H9 (cell line): ENCODE measurements at regions not wholly inside any gene's neighbourhood (a gene's known extent, or its start where the extent isn't known, plus 50 kb on each side); places are given as distances from the start of the nearest gene placed in this dataset.
A peak's percentile ranks its signal among the peaks of the same experiment; 100 is the strongest.

Experiments used
- DNase-seq: peaks from one replicate; pipeline ENCODE4 v3.0.0-alpha.2; 2017
- H2AFZ ChIP-seq: one replicate; pipeline ENCODE4 v1.6.1; 2013; ENCODE audit warnings: mild to moderate bottlenecking, low read length, control low read depth, moderate library complexity
- H2AK5ac ChIP-seq: 2 replicates; pipeline ENCODE4 v1.6.1; 2013; ENCODE audit warnings: low read length, control low read depth, mixed read lengths; ENCODE audit not compliant: insufficient read length
- H2BK120ac ChIP-seq: one replicate; pipeline ENCODE4 v1.6.1; 2013; ENCODE audit warnings: low read depth, mild to moderate bottlenecking, low read length, control low read depth, inconsistent platforms; ENCODE audit not compliant: poor library complexity, severe bottlenecking
- H2BK12ac ChIP-seq: 2 replicates; pipeline ENCODE4 v1.6.1; 2013; ENCODE audit warnings: low read length, control low read depth, mixed read lengths, low read depth; ENCODE audit not compliant: insufficient read length
- H2BK15ac ChIP-seq: 2 replicates; pipeline ENCODE4 v1.6.1; 2013; ENCODE audit warnings: low read depth, low read length, control low read depth
- H2BK20ac ChIP-seq: one replicate; pipeline ENCODE4 v1.6.1; 2013; ENCODE audit warnings: low read depth, mild to moderate bottlenecking, low read length, control low read depth, inconsistent platforms; ENCODE audit not compliant: poor library complexity, severe bottlenecking
- H2BK5ac ChIP-seq: 2 replicates; pipeline ENCODE4 v1.6.1; 2013; ENCODE audit warnings: low read length, control low read depth, mixed read lengths; ENCODE audit not compliant: insufficient read length
- H3K14ac ChIP-seq: 2 replicates; pipeline ENCODE4 v1.6.1; 2013; ENCODE audit warnings: low read length, control low read depth; ENCODE audit not compliant: insufficient read depth
- H3K18ac ChIP-seq: 2 replicates; pipeline ENCODE4 v1.6.1; 2013; ENCODE audit warnings: low read depth, mild to moderate bottlenecking, mixed read lengths, low read length, control low read depth; ENCODE audit not compliant: insufficient read length
- H3K23ac ChIP-seq: 2 replicates; pipeline ENCODE4 v1.6.1; 2013; ENCODE audit warnings: low read length, control low read depth, mixed read lengths, low read depth; ENCODE audit not compliant: insufficient read length
- H3K23me2 ChIP-seq: 2 replicates; pipeline ENCODE4 v1.6.1; 2013; ENCODE audit warnings: low read depth, mild to moderate bottlenecking, mixed read lengths, low read length, control low read depth; ENCODE audit not compliant: insufficient read length, poor library complexity, severe bottlenecking
- H3K27ac ChIP-seq: 2 replicates; pipeline ENCODE4 v1.5.1; 2013; ENCODE audit warnings: low read length, control low read depth, mixed read lengths, low read depth; ENCODE audit not compliant: insufficient read length
- H3K27me3 ChIP-seq: 2 replicates; pipeline ENCODE4 v1.6.1; 2013; ENCODE audit warnings: low read length, control low read depth, inconsistent platforms; ENCODE audit not compliant: insufficient read depth
- H3K4ac ChIP-seq: 2 replicates; pipeline ENCODE4 v1.6.1; 2013; ENCODE audit warnings: low read depth, mild to moderate bottlenecking, control low read depth, inconsistent platforms, low read length, moderate library complexity
- H3K4me1 ChIP-seq: 2 replicates; pipeline ENCODE4 v1.6.1; 2013; ENCODE audit warnings: low read length, control low read depth, inconsistent platforms; ENCODE audit not compliant: insufficient read depth
- H3K4me2 ChIP-seq: 2 replicates; pipeline ENCODE4 v1.6.1; 2013; ENCODE audit warnings: low read length, control low read depth, mixed read lengths; ENCODE audit not compliant: insufficient read length, insufficient read depth
- H3K56ac ChIP-seq: 2 replicates; pipeline ENCODE4 v1.6.1; 2013; ENCODE audit warnings: low read depth, mild to moderate bottlenecking, mixed read lengths, low read length, control low read depth; ENCODE audit not compliant: insufficient read length
- H3K79me1 ChIP-seq: 2 replicates; pipeline ENCODE4 v1.6.1; 2013; ENCODE audit warnings: low read depth, mild to moderate bottlenecking, moderate library complexity, low read length, control low read depth, inconsistent platforms; ENCODE audit not compliant: insufficient read depth, poor library complexity, severe bottlenecking
- H3K79me2 ChIP-seq: 2 replicates; pipeline ENCODE4 v1.6.1; 2013; ENCODE audit warnings: low read length, control low read depth, inconsistent platforms; ENCODE audit not compliant: insufficient read depth
- H3K9ac ChIP-seq: 2 replicates; pipeline ENCODE4 v1.6.1; 2013; ENCODE audit warnings: low read length, control low read depth, mixed read lengths; ENCODE audit not compliant: insufficient read length; ENCODE audit errors: extremely low read depth
- H3K9me3 ChIP-seq: one replicate; pipeline ENCODE4 v1.6.1; 2013; ENCODE audit warnings: low read depth, low read length, inconsistent platforms; ENCODE audit not compliant: control insufficient read depth
- H3T11ph ChIP-seq: one replicate; pipeline ENCODE4 v1.6.1; 2013; ENCODE audit warnings: mild to moderate bottlenecking, low read length, control low read depth, inconsistent platforms
- H4K20me1 ChIP-seq: one replicate; pipeline ENCODE4 v1.6.1; 2013; ENCODE audit not compliant: control insufficient read depth, insufficient read length, insufficient read depth
- H4K5ac ChIP-seq: 2 replicates; pipeline ENCODE4 v1.6.1; 2013; ENCODE audit warnings: low read depth, mild to moderate bottlenecking, mixed read lengths, low read length, control low read depth; ENCODE audit not compliant: insufficient read length
- H4K8ac ChIP-seq: replicated peaks from 2 replicates; pipeline ENCODE4 v1.6.1; 2013; ENCODE audit warnings: low read length, control low read depth, mixed read lengths, low read depth; ENCODE audit not compliant: insufficient read length
- H4K91ac ChIP-seq: 2 replicates; pipeline ENCODE4 v1.6.1; 2013; ENCODE audit warnings: low read depth, mild to moderate bottlenecking, moderate library complexity, mixed read lengths, low read length, control low read depth; ENCODE audit not compliant: insufficient read length
- H3K27ac Mint-ChIP-seq, 3 experiments: 2 replicates in 2 of 3; 3 replicates in 1 of 3; pipeline ENCODE4 v1.8.0; 2020 to 2021; ENCODE audit warnings: mixed read lengths in 3 of 3, mild to moderate bottlenecking in 1 of 3, moderate library complexity in 1 of 3
- H3K27me3 Mint-ChIP-seq: 2 replicates; pipeline ENCODE4 v1.8.0; 2021; ENCODE audit warnings: low read depth, mild to moderate bottlenecking, moderate library complexity, mixed read lengths
- H3K36me3 Mint-ChIP-seq, 3 experiments: 2 replicates in 2 of 3; 3 replicates in 1 of 3; pipeline ENCODE4 v1.8.0; 2020 to 2021; ENCODE audit warnings: low read depth in 3 of 3, mixed read lengths in 3 of 3; ENCODE audit not compliant: insufficient read depth in 1 of 3
- H3K4me1 Mint-ChIP-seq, 2 experiments: 2 replicates each; pipeline ENCODE4 v1.8.0; 2020; ENCODE audit warnings: mixed read lengths in 2 of 2
- H3K4me3 Mint-ChIP-seq, 2 experiments: 2 replicates in 1 of 2; 3 replicates in 1 of 2; pipeline ENCODE4 v1.8.0; 2020 to 2021; ENCODE audit warnings: mild to moderate bottlenecking in 2 of 2, mixed read lengths in 2 of 2, moderate library complexity in 1 of 2
- H3K9me3 Mint-ChIP-seq, 2 experiments: 2 replicates in 1 of 2; 3 replicates in 1 of 2; pipeline ENCODE4 v1.8.0; 2020; ENCODE audit warnings: mild to moderate bottlenecking in 2 of 2, mixed read lengths in 2 of 2, moderate library complexity in 1 of 2
- WGBS: extraction: QIAGEN DNeasy Blood & Tissue Kit; methylation state at CpG from one replicate; pipeline ENCODE4 v1.1.7; 2013; ENCODE audit warnings: missing lambda C conversion rate, low lambda C conversion rate, mixed read lengths; ENCODE audit not compliant: insufficient read length; ENCODE audit errors: extremely low coverage; 5-methylcytosine and 5-hydroxymethylcytosine counted together
- TF ChIP-seq, protein P1 (sequence below): fragments of 200-600 bp; sonication (generic); conservative IDR thresholded peaks from 3 replicates; pipeline ENCODE4 v1.8.0; 2021; ENCODE audit warnings: antibody characterized with exemption, mild to moderate bottlenecking

DNA sequence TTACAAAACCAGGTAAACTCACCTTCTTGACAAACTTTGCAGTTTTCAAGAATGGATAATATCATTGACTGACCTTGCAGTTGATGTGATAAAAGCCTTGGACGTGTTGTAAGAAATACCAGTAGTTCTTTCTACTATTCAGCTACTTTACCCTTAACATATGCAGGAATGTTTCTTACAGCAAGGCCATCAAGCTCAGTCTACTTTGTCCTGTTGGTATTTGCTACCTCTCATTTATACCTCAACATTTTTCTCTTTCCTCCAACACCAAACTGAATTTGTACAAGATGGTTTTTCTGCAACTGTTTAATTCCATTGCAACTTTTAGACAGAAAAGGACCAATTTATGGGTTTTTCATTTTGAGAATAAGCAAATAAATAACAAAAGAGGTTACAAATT, 147.4 kb upstream of the BCHE start:
- WGBS = no CpG with 5 or more reads among the region's 1 CpG
- peaks cover 20 to 25% of the 10 kb centered on the region in 2 experiments for H3K4me1 Mint-ChIP-seq
- no peaks in the 10 kb centered on the region for H4K20me1 ChIP-seq
- no peak overlapping the region for H2BK120ac ChIP-seq
- H2AK5ac ChIP-seq = no peak overlapping the region
- DNase-seq = no peak
- H3K4me1 ChIP-seq = no peaks in the 10 kb centered on the region; the same call in 1 of the 2 replicates
- no peaks in the 10 kb centered on the region for H3K9me3 ChIP-seq
- H3K36me3 Mint-ChIP-seq = no peaks in the 10 kb centered on the region; a peak in 3 of 7 replicates
- H3K18ac ChIP-seq = no peak overlapping the region
- H3K23me2 ChIP-seq = no peaks in the 10 kb centered on the region
- no peak overlapping the region for H3K4ac ChIP-seq
- no peak overlapping the region for H2BK12ac ChIP-seq
- no peak overlapping the region for H3K9ac ChIP-seq
- H3K9me3 Mint-ChIP-seq = no peaks in the 10 kb centered on the region
- H4K5ac ChIP-seq = no peak overlapping the region
- no peak overlapping the region for H2AFZ ChIP-seq
- H3K79me1 ChIP-seq = no peaks in the 10 kb centered on the region
- H2BK15ac ChIP-seq = no peak overlapping the region
- H3K27ac Mint-ChIP-seq = peak overlapping the region; percentile 47 to 93 (median 87); a peak in 3 of 7 replicates
- no peaks in the 10 kb centered on the region for H3K79me2 ChIP-seq
- no peak overlapping the region for H3K4me2 ChIP-seq
- no peak overlapping the region for H4K8ac ChIP-seq
- H3K14ac ChIP-seq = no peak overlapping the region
- H3K23ac ChIP-seq = no peak overlapping the region
- H3K56ac ChIP-seq = no peak overlapping the region
- no peak overlapping the region for H2BK20ac ChIP-seq
- H3K27me3 ChIP-seq = no peaks in the 10 kb centered on the region
- no peak overlapping the region for H2BK5ac ChIP-seq
- H3K27me3 Mint-ChIP-seq = no peaks in the 10 kb centered on the region
- no peak overlapping the region for H3T11ph ChIP-seq
- no peak overlapping the region for H3K27ac ChIP-seq
- no peak overlapping the region for H3K4me3 Mint-ChIP-seq
- TF ChIP-seq, protein P1, sequence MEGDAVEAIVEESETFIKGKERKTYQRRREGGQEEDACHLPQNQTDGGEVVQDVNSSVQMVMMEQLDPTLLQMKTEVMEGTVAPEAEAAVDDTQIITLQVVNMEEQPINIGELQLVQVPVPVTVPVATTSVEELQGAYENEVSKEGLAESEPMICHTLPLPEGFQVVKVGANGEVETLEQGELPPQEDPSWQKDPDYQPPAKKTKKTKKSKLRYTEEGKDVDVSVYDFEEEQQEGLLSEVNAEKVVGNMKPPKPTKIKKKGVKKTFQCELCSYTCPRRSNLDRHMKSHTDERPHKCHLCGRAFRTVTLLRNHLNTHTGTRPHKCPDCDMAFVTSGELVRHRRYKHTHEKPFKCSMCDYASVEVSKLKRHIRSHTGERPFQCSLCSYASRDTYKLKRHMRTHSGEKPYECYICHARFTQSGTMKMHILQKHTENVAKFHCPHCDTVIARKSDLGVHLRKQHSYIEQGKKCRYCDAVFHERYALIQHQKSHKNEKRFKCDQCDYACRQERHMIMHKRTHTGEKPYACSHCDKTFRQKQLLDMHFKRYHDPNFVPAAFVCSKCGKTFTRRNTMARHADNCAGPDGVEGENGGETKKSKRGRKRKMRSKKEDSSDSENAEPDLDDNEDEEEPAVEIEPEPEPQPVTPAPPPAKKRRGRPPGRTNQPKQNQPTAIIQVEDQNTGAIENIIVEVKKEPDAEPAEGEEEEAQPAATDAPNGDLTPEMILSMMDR = no peak
- H4K91ac ChIP-seq = no peak overlapping the region
